Common myeloid progenitor, CD34-positive (primary cell): ENCODE measurements at regions not wholly inside any gene's neighbourhood (a gene's known extent, or its start where the extent isn't known, plus 50 kb on each side); places are given as distances from the start of the nearest gene placed in this dataset.
"Not testable (repeated sequence)": the region's sequence is repeated elsewhere in the genome, so short reads cannot be mapped to it uniquely, and the experiment has no call there.

ENCODE experiments used
- CTCF ChIA-PET: fragments of 350-600 bp; sonication (Branson Sonifier 250); formaldehyde crosslinking; loops from one replicate; lab custom pipeline; 2021; ENCODE audit warnings: antibody characterized with exemption; lab: Charles Lee
- POLR2A ChIA-PET: fragments of 350-600 bp; sonication (Branson Sonifier 250); formaldehyde crosslinking; loops from one replicate; lab custom pipeline; 2021; ENCODE audit warnings: antibody characterized with exemption; lab: Charles Lee
- DNase-seq, 3 donors: peaks; one replicate each; pipeline versions ENCODE4 v3.0.0 to v3.0.0-alpha.2; 2013
- H3K27ac ChIP-seq, 2 experiments: 1 replicate in 1 of 2; 2 replicates in 1 of 2; pipeline ENCODE4 v1.7.0; 2013; ENCODE audit warnings: inconsistent platforms in 2 of 2, low read length in 2 of 2, mild to moderate bottlenecking in 2 of 2, low read depth in 1 of 2, moderate library complexity in 1 of 2; ENCODE audit not compliant: severe bottlenecking in 2 of 2, insufficient read depth in 1 of 2, poor library complexity in 1 of 2
- H3K27me3 ChIP-seq, 5 experiments: replicated peaks in 2 of 5; 1 replicate in 3 of 5; 2 replicates in 2 of 5; pipeline versions ENCODE4 v1.6.1 to v1.7.0; 2013; ENCODE audit warnings: low read length in 4 of 5, mild to moderate bottlenecking in 2 of 5, moderate library complexity in 2 of 5, inconsistent platforms in 1 of 5; ENCODE audit not compliant: insufficient read depth in 5 of 5, control insufficient read depth in 4 of 5
- H3K36me3 ChIP-seq, 4 experiments: 1 replicate in 2 of 4; 2 replicates in 2 of 4; pipeline versions ENCODE4 v1.6.1 to v1.7.0; 2013; ENCODE audit warnings: low read length in 3 of 4, control low read depth in 1 of 4, mild to moderate bottlenecking in 1 of 4; ENCODE audit not compliant: control insufficient read depth in 4 of 4, insufficient read depth in 4 of 4
- H3K4me1 ChIP-seq, 4 experiments: 1 replicate in 3 of 4; 2 replicates in 1 of 4; pipeline versions ENCODE4 v1.6.1 to v1.7.1; 2013; ENCODE audit warnings: low read length in 3 of 4, mild to moderate bottlenecking in 3 of 4, control low read depth in 1 of 4, inconsistent platforms in 1 of 4, moderate library complexity in 1 of 4; ENCODE audit not compliant: control insufficient read depth in 4 of 4, insufficient read depth in 4 of 4; ENCODE audit errors: control extremely low read depth in 1 of 4
- H3K4me3 ChIP-seq, 7 experiments: 1 replicate in 4 of 7; 2 replicates in 3 of 7; pipeline versions ENCODE4 v1.5.1 to v1.7.0; 2013; ENCODE audit warnings: mild to moderate bottlenecking in 7 of 7, low read length in 6 of 7, moderate library complexity in 6 of 7, inconsistent platforms in 2 of 7, low read depth in 2 of 7, control low read depth in 1 of 7; ENCODE audit not compliant: insufficient read depth in 4 of 7, control insufficient read depth in 1 of 7; ENCODE audit errors: extremely low read depth in 1 of 7
- H3K9me3 ChIP-seq, 5 experiments: 1 replicate in 4 of 5; 2 replicates in 1 of 5; pipeline versions ENCODE4 v1.6.1 to v1.7.1; 2013; ENCODE audit warnings: low read length in 4 of 5, mild to moderate bottlenecking in 2 of 5, inconsistent platforms in 1 of 5, low read depth in 1 of 5, moderate library complexity in 1 of 5; ENCODE audit not compliant: control insufficient read depth in 4 of 5, insufficient read depth in 2 of 5; ENCODE audit errors: control extremely low read depth in 1 of 5
- WGBS: methylation state at CpG from one replicate; pipeline ENCODE4 v1.1.5; 2013; ENCODE audit not compliant: insufficient coverage; 5-methylcytosine and 5-hydroxymethylcytosine counted together

DNA sequence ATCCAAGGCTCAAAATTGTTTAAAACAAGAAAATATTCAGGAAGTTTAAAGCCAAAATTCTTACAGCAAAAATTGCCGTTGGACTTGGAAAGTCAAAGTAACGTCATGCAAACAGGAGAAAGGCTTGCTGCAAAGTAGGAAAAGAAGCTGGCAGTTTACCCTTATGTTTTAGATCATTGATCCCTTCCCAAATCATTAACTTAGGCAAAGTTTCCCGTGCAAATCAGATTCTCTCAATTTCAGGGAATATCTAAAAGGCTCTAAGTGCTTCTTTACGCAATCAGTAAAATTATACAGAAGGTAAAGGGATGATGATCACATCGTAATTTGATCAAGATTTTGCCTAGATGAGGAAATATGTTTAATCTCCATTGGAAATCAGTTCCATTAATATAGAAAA, 197.5 kb downstream of the ALDH8A1 start:
- no peaks in the 10 kb centered on the region for H3K36me3 ChIP-seq
- CTCF ChIA-PET = no interaction called here
- no peak for DNase-seq
- H3K4me3 ChIP-seq = no peak overlapping the region
- H3K4me1 ChIP-seq = no peaks in the 10 kb centered on the region
- POLR2A ChIA-PET = no interaction called here
- H3K27me3 ChIP-seq = no peaks in the 10 kb centered on the region
- H3K27ac ChIP-seq = no peak overlapping the region
- 79% methylated on average over 4 of the region's 5 CpGs for WGBS
- no peaks in the 10 kb centered on the region for H3K9me3 ChIP-seq

DNA sequence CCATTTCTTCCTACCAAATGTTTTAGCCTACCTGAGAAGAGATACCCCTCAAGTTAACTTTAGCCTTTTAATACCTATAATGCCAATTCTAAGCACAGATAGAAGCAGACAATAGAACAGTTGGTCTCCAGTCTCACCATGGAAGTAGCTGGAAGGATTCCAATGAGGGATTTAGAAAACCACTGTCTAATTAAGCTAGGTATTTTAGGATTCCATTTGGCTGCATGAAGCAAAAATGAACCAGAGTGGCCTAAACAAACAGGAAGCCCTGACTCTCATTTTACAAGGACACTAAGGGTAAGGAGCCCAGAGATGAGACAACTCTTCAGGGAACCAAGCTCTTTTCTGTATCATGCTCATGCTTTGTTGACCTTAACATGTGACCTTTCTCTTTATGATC, 199.2 kb downstream of the ALDH8A1 start:
- H3K27ac ChIP-seq = no peak overlapping the region
- ChIA-PET CTCF (interaction anchor here (1.0 kb wide), 1 partner anchor 9 kb away, joined by 3 read pairs; no protein-coding TSS in a partner anchor), POLR2A (no interaction called here)
- H3K4me1 ChIP-seq = no peaks in the 10 kb centered on the region
- H3K36me3 ChIP-seq = no peaks in the 10 kb centered on the region
- H3K27me3 ChIP-seq = peaks cover 0 to 2% (median 2%) of the 10 kb centered on the region in 5 experiments
- H3K9me3 ChIP-seq = no peaks in the 10 kb centered on the region
- no peak overlapping the region for H3K4me3 ChIP-seq
- no peak for DNase-seq

DNA sequence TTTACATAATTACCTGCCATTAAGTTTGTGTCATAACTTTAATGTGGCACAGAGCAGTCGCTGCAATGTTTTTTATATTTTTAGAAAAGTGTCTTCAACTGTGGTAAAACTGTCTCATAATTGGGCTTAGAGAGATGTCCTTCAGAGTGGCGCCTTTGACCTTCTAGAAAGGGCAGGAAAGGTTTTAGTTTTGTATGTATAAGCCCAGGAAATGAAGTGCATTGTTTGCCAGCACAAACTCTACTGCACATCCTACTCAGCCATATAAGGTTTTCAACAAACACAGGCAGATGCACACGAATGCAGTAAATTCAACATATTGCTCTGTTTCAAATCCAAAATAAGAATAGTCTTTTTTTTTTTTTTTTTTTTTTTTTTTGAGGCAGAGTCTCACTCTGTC, 201.4 kb downstream of the ALDH8A1 start:
- ChIA-PET CTCF (no interaction called here), POLR2A (no interaction called here)
- no peaks in the 10 kb centered on the region for H3K9me3 ChIP-seq
- H3K4me1 ChIP-seq = no peaks in the 10 kb centered on the region
- DNase-seq = no peak
- peaks cover 0 to 2% (median 2%) of the 10 kb centered on the region in 5 experiments for H3K27me3 ChIP-seq
- H3K36me3 ChIP-seq = no peaks in the 10 kb centered on the region
- H3K27ac ChIP-seq = no peak overlapping the region
- 100% methylated on average over 1 of the region's 3 CpGs for WGBS
- no peak overlapping the region for H3K4me3 ChIP-seq

- H3K4me3 ChIP-seq, H3K27ac ChIP-seq, H3K36me3 ChIP-seq, POLR2A ChIA-PET, H3K27me3 ChIP-seq, DNase-seq, H3K4me1 ChIP-seq, H3K9me3 ChIP-seq, CTCF ChIA-PET: not testable (repeated sequence)
- WGBS = no CpG with 5 or more reads among the region's 2 CpGs
Observed at GRCh38 chr6:134747197-134747596, 202.7 kb downstream of the ALDH8A1 start.

GRCh38 chr6:134746140-134746539, 203.8 kb downstream of the ALDH8A1 start:
- Histone ChIP-seq H3K4me1 (no peaks in the 10 kb centered on the region), H3K27me3 (peaks cover 0 to 2% (median 2%) of the 10 kb centered on the region in 5 experiments), H3K27ac (no peak overlapping the region), H3K9me3 (no peaks in the 10 kb centered on the region), H3K36me3 (no peaks in the 10 kb centered on the region), H3K4me3 (no peak overlapping the region)
- CTCF ChIA-PET = no interaction called here
- 78% methylated on average over 2 of the region's 2 CpGs for WGBS
- no peak for DNase-seq
- POLR2A ChIA-PET = no interaction called here

DNA sequence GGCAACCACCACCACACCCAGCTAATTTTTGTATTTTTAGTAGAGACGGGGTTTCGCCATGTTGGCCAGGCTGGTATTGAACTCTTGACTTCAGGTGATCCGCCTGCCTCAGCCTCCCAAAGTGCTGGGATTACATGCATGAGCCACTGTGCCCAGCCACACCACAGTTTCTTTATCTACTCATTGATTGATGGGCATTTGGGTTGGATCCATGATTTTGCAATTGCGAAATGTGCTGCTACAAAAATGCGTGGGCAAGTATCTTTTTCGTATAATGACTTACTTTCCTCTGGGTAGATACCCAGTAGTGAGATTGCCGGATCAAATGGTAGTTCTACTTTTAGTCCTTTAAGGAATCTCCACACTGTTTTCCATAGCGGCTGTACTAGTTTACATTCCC, 204.7 kb downstream of the ALDH8A1 start:
- H3K4me1 ChIP-seq, POLR2A ChIA-PET, H3K4me3 ChIP-seq, CTCF ChIA-PET, H3K27me3 ChIP-seq, H3K9me3 ChIP-seq, H3K36me3 ChIP-seq, H3K27ac ChIP-seq, DNase-seq: not testable (repeated sequence)
- WGBS = 100% methylated on average over 1 of the region's 8 CpGs

DNA sequence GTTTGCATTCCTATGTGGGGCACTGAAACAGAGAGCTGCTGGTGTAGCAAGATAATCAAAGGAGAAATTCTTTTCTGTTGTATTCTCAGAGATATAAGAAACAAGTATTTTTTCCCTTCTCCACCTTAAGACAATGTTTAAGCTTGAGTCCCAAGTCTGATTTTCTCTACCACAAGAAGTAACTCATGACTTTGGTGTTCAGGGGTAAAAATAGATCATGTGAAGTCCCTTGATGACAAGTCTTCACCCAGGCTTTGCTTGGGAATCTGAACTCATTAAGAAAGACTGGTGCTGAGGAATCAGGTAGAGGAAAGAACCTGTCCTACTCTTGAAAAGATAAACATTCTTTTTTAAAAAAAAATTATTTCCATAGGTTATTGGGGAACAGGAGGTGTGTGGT, 205.6 kb downstream of the ALDH8A1 start:
- ChIA-PET POLR2A (no interaction called here), CTCF (no interaction called here)
- H3K9me3 ChIP-seq = no peaks in the 10 kb centered on the region
- no peaks in the 10 kb centered on the region for H3K36me3 ChIP-seq
- H3K27me3 ChIP-seq = peaks cover 0 to 2% (median 2%) of the 10 kb centered on the region in 5 experiments
- DNase-seq = no peak
- H3K4me1 ChIP-seq = no peaks in the 10 kb centered on the region
- no peak overlapping the region for H3K4me3 ChIP-seq
- no peak overlapping the region for H3K27ac ChIP-seq
